Activated naive CD8-positive, alpha-beta T cell (primary cell): ENCODE measurements at regions not wholly inside any gene's neighbourhood (a gene's known extent, or its start where the extent isn't known, plus 50 kb on each side); places are given as distances from the start of the nearest gene placed in this dataset.

ENCODE experiments used
- H3K27ac Mint-ChIP-seq: one replicate; pipeline ENCODE4 v1.8.0; 2021; ENCODE audit warnings: mixed read lengths
- H3K27me3 Mint-ChIP-seq: one replicate; pipeline ENCODE4 v1.8.0; 2021; ENCODE audit warnings: mixed read lengths
- H3K36me3 Mint-ChIP-seq: one replicate; pipeline ENCODE4 v1.8.0; 2021; ENCODE audit warnings: mixed read lengths
- H3K4me1 Mint-ChIP-seq: one replicate; pipeline ENCODE4 v1.8.0; 2021; ENCODE audit warnings: low read depth, mixed read lengths
- H3K4me3 Mint-ChIP-seq: one replicate; pipeline ENCODE4 v1.8.0; 2021; ENCODE audit warnings: mild to moderate bottlenecking, mixed read lengths
- H3K9me3 Mint-ChIP-seq: one replicate; pipeline ENCODE4 v1.8.0; 2021; ENCODE audit warnings: low read depth, mixed read lengths

GRCh38 chr10:60575105-60575504 is 185.4 kb upstream of the ANK3 start:
- Mint-ChIP-seq H3K36me3 (no peaks in the 10 kb centered on the region), H3K27ac (no peak overlapping the region), H3K27me3 (peaks cover 7% of the 10 kb centered on the region), H3K4me1 (peaks cover 20% of the 10 kb centered on the region), H3K9me3 (no peaks in the 10 kb centered on the region), H3K4me3 (no peak overlapping the region)

GRCh38 chr10:60574388-60574787 is 184.7 kb upstream of the ANK3 start:
- H3K27ac Mint-ChIP-seq, result no peak overlapping the region
- H3K9me3 Mint-ChIP-seq, result no peaks in the 10 kb centered on the region
- H3K27me3 Mint-ChIP-seq, result peaks cover 7% of the 10 kb centered on the region
- H3K36me3 Mint-ChIP-seq, result no peaks in the 10 kb centered on the region
- peaks cover 20% of the 10 kb centered on the region for H3K4me1 Mint-ChIP-seq
- no peak overlapping the region for H3K4me3 Mint-ChIP-seq

- Mint-ChIP-seq H3K4me1 (peaks cover 20% of the 10 kb centered on the region), H3K9me3 (no peaks in the 10 kb centered on the region), H3K27ac (peak overlapping the region; percentile 78), H3K4me3 (peak overlapping the region; percentile 81), H3K36me3 (no peaks in the 10 kb centered on the region), H3K27me3 (peaks cover 7% of the 10 kb centered on the region)
Measured at GRCh38 chr10:60573336-60573735, 183.7 kb upstream of the ANK3 start.

- Mint-ChIP-seq H3K36me3 (no peaks in the 10 kb centered on the region), H3K27ac (peak overlapping the region; percentile 78), H3K4me1 (peaks cover 20% of the 10 kb centered on the region)
Measured at GRCh38 chr10:60572511-60573194, 183.0 kb upstream of the ANK3 start.

GRCh38 chr10:60570896-60571295 is 181.2 kb upstream of the ANK3 start:
- Mint-ChIP-seq H3K4me3 (no peak overlapping the region), H3K9me3 (peaks cover 9% of the 10 kb centered on the region), H3K27ac (no peak overlapping the region)

More at GRCh38 chr10:60572511-60573194, 183.0 kb upstream of the ANK3 start:
- Mint-ChIP-seq H3K27me3 (peaks cover 7% of the 10 kb centered on the region), H3K9me3 (peaks cover 2% of the 10 kb centered on the region), H3K4me3 (peak overlapping the region; percentile 81)

GRCh38 chr10:60570272-60570865 is 180.7 kb upstream of the ANK3 start:
- Mint-ChIP-seq H3K27me3 (peaks cover 7% of the 10 kb centered on the region), H3K4me1 (peaks cover 13% of the 10 kb centered on the region), H3K36me3 (no peaks in the 10 kb centered on the region), H3K4me3 (peak overlapping the region; percentile 58), H3K27ac (no peak overlapping the region), H3K9me3 (peaks cover 9% of the 10 kb centered on the region)

More at GRCh38 chr10:60570896-60571295, 181.2 kb upstream of the ANK3 start:
- Mint-ChIP-seq H3K4me1 (peaks cover 13% of the 10 kb centered on the region), H3K27me3 (peaks cover 7% of the 10 kb centered on the region), H3K36me3 (no peaks in the 10 kb centered on the region)

GRCh38 chr10:60569681-60570080 is 180.0 kb upstream of the ANK3 start:
- Mint-ChIP-seq H3K4me1 (peaks cover 13% of the 10 kb centered on the region), H3K4me3 (no peak overlapping the region), H3K36me3 (no peaks in the 10 kb centered on the region), H3K9me3 (peaks cover 9% of the 10 kb centered on the region), H3K27me3 (peaks cover 7% of the 10 kb centered on the region), H3K27ac (no peak overlapping the region)

GRCh38 chr10:60566096-60566495 is 176.4 kb upstream of the ANK3 start:
- H3K9me3 Mint-ChIP-seq, result peaks cover 9% of the 10 kb centered on the region
- no peaks in the 10 kb centered on the region for H3K4me1 Mint-ChIP-seq
- peaks cover 2% of the 10 kb centered on the region for H3K27me3 Mint-ChIP-seq
- H3K36me3 Mint-ChIP-seq, result no peaks in the 10 kb centered on the region
- no peak overlapping the region for H3K4me3 Mint-ChIP-seq
- no peak overlapping the region for H3K27ac Mint-ChIP-seq

- H3K4me3 Mint-ChIP-seq, result no peak overlapping the region
- no peak overlapping the region for H3K27ac Mint-ChIP-seq
- no peaks in the 10 kb centered on the region for H3K36me3 Mint-ChIP-seq
- H3K4me1 Mint-ChIP-seq, result no peaks in the 10 kb centered on the region
- peaks cover 2% of the 10 kb centered on the region for H3K27me3 Mint-ChIP-seq
- peaks cover 9% of the 10 kb centered on the region for H3K9me3 Mint-ChIP-seq
Measured at GRCh38 chr10:60565492-60565891, 175.8 kb upstream of the ANK3 start.

GRCh38 chr10:60564475-60564874 is 174.8 kb upstream of the ANK3 start:
- H3K9me3 Mint-ChIP-seq, result peaks cover 9% of the 10 kb centered on the region
- peaks cover 4% of the 10 kb centered on the region for H3K27me3 Mint-ChIP-seq
- H3K4me1 Mint-ChIP-seq, result no peaks in the 10 kb centered on the region
- H3K36me3 Mint-ChIP-seq, result no peaks in the 10 kb centered on the region
- H3K27ac Mint-ChIP-seq, result no peak overlapping the region
- H3K4me3 Mint-ChIP-seq, result no peak overlapping the region

- peaks cover 4% of the 10 kb centered on the region for H3K27me3 Mint-ChIP-seq
- no peak overlapping the region for H3K27ac Mint-ChIP-seq
- H3K9me3 Mint-ChIP-seq, result no peaks in the 10 kb centered on the region
- no peaks in the 10 kb centered on the region for H3K36me3 Mint-ChIP-seq
- no peak overlapping the region for H3K4me3 Mint-ChIP-seq
- no peaks in the 10 kb centered on the region for H3K4me1 Mint-ChIP-seq
Measured at GRCh38 chr10:60560451-60560850, 170.8 kb upstream of the ANK3 start.

GRCh38 chr10:60555700-60556099 is 166.0 kb upstream of the ANK3 start:
- Mint-ChIP-seq H3K36me3 (no peaks in the 10 kb centered on the region), H3K9me3 (peaks cover 3% of the 10 kb centered on the region), H3K4me3 (no peak overlapping the region), H3K27me3 (peaks cover 1% of the 10 kb centered on the region), H3K4me1 (no peaks in the 10 kb centered on the region), H3K27ac (peak overlapping the region; percentile 18)

- Mint-ChIP-seq H3K27me3 (no peaks in the 10 kb centered on the region), H3K4me3 (no peak overlapping the region), H3K27ac (no peak overlapping the region), H3K36me3 (no peaks in the 10 kb centered on the region), H3K4me1 (no peaks in the 10 kb centered on the region), H3K9me3 (peaks cover 3% of the 10 kb centered on the region)
Measured at GRCh38 chr10:60549686-60550085, 160.0 kb upstream of the ANK3 start.

- no peaks in the 10 kb centered on the region for H3K9me3 Mint-ChIP-seq
- no peak overlapping the region for H3K4me3 Mint-ChIP-seq
- no peak overlapping the region for H3K27ac Mint-ChIP-seq
- no peaks in the 10 kb centered on the region for H3K27me3 Mint-ChIP-seq
- H3K4me1 Mint-ChIP-seq, result peaks cover 9% of the 10 kb centered on the region
- no peaks in the 10 kb centered on the region for H3K36me3 Mint-ChIP-seq
Measured at GRCh38 chr10:60542657-60543056, 153.0 kb upstream of the ANK3 start.

GRCh38 chr10:60541451-60541850 is 151.8 kb upstream of the ANK3 start:
- Mint-ChIP-seq H3K27me3 (no peaks in the 10 kb centered on the region), H3K36me3 (no peaks in the 10 kb centered on the region), H3K27ac (no peak overlapping the region), H3K9me3 (no peaks in the 10 kb centered on the region), H3K4me1 (peaks cover 11% of the 10 kb centered on the region), H3K4me3 (no peak overlapping the region)

GRCh38 chr10:60537697-60538096 is 148.0 kb upstream of the ANK3 start:
- Mint-ChIP-seq H3K27me3 (no peaks in the 10 kb centered on the region), H3K4me1 (peaks cover 11% of the 10 kb centered on the region), H3K36me3 (no peaks in the 10 kb centered on the region), H3K9me3 (no peaks in the 10 kb centered on the region), H3K27ac (peak overlapping the region; percentile 29), H3K4me3 (no peak overlapping the region)
